GM18951 (cell line): ENCODE measurements at regions not wholly inside any gene's neighbourhood (a gene's known extent, or its start where the extent isn't known, plus 50 kb on each side); places are given as distances from the start of the nearest gene placed in this dataset.
"Not testable (repeated sequence)": the region's sequence is repeated elsewhere in the genome, so short reads cannot be mapped to it uniquely, and the experiment has no call there.

Experiments used
- POLR2A ChIP-seq: IDR thresholded peaks from 4 replicates; pipeline ENCODE4 v1.6.1; 2011; ENCODE audit warnings: mild to moderate bottlenecking; ENCODE audit not compliant: insufficient read length, insufficient read depth; ENCODE audit errors: extremely low read depth
- in situ Hi-C: fragments of 300-500 bp; cut with MboI; formaldehyde crosslinking; loops from one replicate; pipeline ENCODE4 v1.12.0; 2022; ENCODE audit warnings: low sequenced_read_pairs, mixed read lengths, inconsistent platforms; ENCODE audit not compliant: unreplicated experiment

GRCh38 chr2:39897273-39897672 is 118.2 kb upstream of the THUMPD2 start:
- no peak for TF ChIP-seq POLR2A
- in situ Hi-C loops = no loop called here

DNA sequence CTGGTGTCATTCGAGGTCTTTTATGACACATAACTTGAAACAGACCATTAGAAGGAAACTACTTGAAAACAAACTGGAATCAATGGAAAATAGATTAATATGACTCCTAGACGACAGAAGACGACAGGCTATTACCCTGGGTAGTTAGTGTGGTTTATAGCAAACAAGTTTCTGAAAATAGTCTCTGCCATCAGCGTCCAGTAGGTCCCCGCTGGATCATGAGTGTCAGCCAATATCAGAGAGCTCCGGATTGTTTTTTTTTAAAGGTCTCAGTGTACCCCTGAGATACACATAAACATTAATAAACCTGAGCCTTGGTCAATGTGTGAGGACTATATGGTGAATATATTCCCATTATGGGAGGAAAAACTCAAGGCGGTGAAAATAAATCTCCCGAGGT is 115.0 kb upstream of the THUMPD2 start:
- TF ChIP-seq POLR2A = no peak
- in situ Hi-C loops = no loop called here

DNA sequence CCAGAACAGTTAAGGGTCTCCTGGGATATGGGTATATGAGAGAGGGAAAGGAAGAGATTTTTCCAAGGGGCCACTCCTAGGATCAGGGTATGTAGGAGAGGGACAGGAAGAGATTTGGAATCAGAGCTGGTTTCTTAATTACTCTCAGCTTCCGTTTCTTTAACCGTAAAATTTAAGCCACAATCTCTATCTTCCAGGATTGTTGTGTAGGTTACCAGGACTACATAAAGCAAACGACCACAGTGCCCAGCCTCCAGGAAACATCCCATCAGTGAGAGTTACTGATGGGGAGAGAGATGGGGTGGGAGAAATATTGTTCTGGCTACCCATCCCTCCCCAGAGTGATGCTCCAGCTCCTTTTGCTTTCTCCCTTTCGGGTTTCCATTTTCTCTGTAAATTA is 114.6 kb upstream of the THUMPD2 start:
- TF ChIP-seq POLR2A = no peak

DNA sequence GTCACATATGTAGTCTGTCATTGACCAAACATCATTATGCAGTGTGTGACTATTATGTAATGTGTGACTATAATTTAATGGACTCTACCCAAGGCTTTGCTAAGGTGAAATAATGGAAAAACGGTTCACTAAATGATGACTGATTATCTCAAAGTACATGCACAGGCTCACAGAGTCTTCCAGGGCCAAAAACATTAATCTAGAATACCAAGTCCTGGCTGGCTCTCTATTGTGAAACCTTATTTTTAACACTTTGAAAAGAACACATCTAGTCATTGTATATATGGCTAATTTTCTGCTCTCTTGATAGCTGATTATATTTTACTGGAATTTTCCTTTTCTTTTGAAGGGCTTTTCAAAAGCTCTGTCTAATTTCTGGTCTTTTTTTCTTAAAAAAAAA is 102.9 kb upstream of the THUMPD2 start:
- in situ Hi-C loops = no loop called here
- no peak for TF ChIP-seq POLR2A

More for the DNA sequence above, 114.6 kb upstream of the THUMPD2 start:
- in situ Hi-C loops = no loop called here

DNA sequence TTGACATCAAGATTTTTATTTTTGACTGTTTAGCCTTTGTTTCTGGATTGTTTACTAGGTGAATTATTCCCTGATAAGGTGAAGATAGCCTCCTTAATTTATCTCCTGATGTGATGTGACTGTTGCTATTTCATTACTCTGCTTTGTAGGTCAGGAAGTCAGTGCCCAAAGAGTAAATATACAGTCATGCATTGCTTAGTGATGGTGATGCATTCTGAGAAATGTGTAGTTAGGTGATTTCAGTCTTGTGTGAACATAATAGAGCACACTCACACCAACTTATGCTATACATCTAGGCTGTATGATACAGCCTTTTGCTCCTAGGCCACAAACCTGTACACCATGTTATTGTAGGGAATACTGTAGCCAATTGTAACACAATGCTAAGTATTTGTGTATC is 102.4 kb upstream of the THUMPD2 start:
- in situ Hi-C loops = no loop called here
- no peak for TF ChIP-seq POLR2A

- in situ Hi-C loops = not testable (repeated sequence)
Measured at GRCh38 chr2:39879001-39879400, 99.9 kb upstream of the THUMPD2 start.

GRCh38 chr2:39875914-39876267 is 96.8 kb upstream of the THUMPD2 start:
- no peak for TF ChIP-seq POLR2A
- in situ Hi-C loops = no loop called here

DNA sequence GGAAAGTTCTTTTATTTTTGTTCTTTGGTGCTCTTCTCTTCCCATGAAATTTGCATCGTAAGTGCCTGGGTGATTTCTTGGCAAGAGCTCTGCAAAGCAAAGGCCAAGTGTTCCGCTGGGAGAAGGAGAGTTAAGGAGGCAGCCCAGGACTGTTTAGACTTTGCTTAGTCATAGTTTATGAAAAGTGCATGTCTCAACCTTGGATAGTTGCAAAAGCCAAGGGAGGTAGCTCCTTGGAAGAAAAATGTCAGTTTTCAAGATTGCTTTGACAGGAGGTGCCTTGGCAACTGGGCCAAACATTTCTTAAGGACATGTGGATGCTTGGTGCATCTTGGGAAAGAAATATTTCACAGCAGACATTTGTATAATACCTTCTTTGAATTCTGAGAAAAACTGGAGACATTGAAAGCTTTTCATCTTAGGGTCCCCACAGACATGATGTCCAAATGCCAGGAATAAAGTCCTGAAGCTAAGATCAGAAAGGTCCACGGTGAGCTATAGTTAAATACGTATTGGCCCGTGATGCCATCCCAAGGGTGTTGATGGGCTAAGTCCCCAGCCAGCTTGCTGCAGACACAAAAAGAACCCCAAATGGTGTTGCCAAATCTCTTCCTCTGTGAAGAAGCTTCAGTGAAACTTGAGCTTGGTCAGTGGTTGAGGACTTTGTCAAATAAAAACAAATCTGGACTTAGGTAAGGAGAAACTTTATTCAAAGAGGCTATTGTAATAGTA is 96.3 kb upstream of the THUMPD2 start:
- in situ Hi-C loops = no loop called here
- TF ChIP-seq POLR2A = no peak

DNA sequence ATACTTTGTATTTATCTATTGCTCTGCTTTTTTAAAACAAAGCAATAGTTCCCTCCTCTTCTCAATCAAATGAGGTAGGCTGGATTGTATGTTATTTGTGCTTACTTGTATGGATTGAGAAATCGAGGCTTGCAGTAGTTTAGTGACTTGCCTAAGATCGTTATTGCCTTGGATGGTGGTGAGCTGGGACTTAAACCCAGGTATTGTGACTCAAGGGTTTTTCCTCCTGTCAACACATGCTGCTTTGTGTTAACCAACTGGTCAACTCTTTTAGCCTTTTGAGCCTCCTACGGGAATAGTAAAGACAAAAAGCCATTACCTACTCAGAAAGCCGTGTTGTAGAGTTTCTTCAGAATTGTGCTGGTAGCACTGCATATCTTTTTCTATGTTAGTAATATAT is 95.2 kb upstream of the THUMPD2 start:
- no peak for TF ChIP-seq POLR2A
- in situ Hi-C loops = no loop called here

DNA sequence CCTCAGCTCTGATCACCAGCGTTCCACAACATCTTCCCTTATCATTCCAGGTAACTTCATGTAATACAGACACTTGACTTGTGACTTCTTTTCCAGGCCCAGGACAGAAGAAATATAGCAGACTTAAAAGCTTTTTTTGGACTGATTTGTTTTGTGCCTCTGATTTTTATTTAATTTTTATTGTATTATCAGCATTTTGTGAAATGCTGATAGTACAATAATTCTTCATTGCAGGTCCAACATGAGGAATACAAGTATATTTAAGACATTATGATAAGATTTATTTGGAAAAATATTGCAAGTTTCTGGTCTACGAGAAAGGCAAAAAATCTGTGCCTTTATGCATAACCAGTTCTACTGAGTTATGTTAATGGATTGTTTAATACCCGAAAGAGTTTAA is 94.5 kb upstream of the THUMPD2 start:
- no peak for TF ChIP-seq POLR2A

DNA sequence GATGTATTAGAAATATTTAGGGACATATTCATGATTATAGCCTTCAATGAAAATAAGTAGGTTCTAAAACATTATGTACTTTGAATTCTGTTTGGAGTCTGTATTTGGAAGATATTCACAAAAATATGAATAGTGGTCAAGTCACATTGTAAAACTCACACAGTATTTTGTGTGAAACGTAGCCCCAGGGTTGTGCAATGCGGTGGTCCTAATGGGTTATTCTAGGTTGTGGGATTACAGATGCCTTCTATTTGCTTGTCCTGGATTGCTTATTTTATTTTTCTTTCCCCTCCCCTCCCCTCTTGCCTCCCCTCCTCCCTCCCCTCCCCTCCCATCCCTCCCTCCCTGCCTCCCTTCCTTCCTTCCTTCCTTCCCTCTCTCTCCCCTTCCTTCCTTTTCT is 93.7 kb upstream of the THUMPD2 start:
- TF ChIP-seq POLR2A = no peak
- in situ Hi-C loops = no loop called here

More for the DNA sequence above, 94.5 kb upstream of the THUMPD2 start:
- in situ Hi-C loops = no loop called here

DNA sequence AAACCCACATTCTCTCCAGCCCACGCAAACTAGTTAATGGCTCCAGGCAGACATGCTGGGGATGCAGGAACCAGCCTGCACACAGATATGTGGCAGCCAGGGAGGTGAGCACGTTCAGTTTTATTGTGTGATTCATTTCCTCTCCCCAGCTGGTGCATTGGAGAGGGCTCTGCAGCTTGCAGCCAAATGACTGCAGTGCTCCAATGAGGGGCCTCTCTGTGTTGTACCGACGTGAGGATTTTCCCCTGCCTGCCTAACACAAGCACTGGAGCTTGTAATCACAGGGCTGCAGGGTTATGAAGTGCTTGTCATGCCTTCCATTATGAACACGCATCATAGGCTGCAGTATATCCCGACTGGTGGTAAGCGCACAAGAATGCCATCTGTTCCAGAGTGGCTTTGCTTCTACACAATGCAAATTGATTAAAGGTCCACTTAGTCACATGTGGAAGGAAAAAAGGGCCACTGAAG is 92.3 kb upstream of the THUMPD2 start:
- in situ Hi-C loops = no loop called here
- no peak for TF ChIP-seq POLR2A

- TF ChIP-seq POLR2A = no peak
- in situ Hi-C loops = no loop called here
Measured at GRCh38 chr2:39870871-39871270, 91.8 kb upstream of the THUMPD2 start.

GRCh38 chr2:39867268-39867667 is 88.2 kb upstream of the THUMPD2 start:
- TF ChIP-seq POLR2A = no peak
- in situ Hi-C loops = no loop called here

- TF ChIP-seq POLR2A = no peak
- in situ Hi-C loops = no loop called here
Measured at GRCh38 chr2:39865751-39866150, 86.7 kb upstream of the THUMPD2 start.

GRCh38 chr2:39863672-39864071 is 84.6 kb upstream of the THUMPD2 start:
- in situ Hi-C loops = not testable (repeated sequence)
